ENCODE measurements at regions not wholly inside any gene's neighbourhood (a gene's known extent, or its start where the extent isn't known, plus 50 kb on each side); places are given as distances from the start of the nearest gene placed in this dataset.

- TF ChIP-seq CTCF (IDR thresholded peaks at IDR 0.05) (no peak), POLR2A (IDR thresholded peaks at IDR 0.05) (no peak)
Observed at GRCh38 chr5:68730220-68730978, 363.4 kb upstream of the SLC30A5 start.
